PC-3 (cell line): ENCODE measurements at regions not wholly inside any gene's neighbourhood (a gene's known extent, or its start where the extent isn't known, plus 50 kb on each side); places are given as distances from the start of the nearest gene placed in this dataset.

ENCODE experiments used
- ATAC-seq: fragments of 200-7000 bp; cut with Tn5 transposase; 2 replicates; pipeline ENCODE4 v1.9.1; 2020; ENCODE audit warnings: mild to moderate bottlenecking, moderate library complexity
- BruUV-seq: library from RNA; stranded (reverse); fragments of 400-500 nt; replicated peaks from 2 replicates; lab custom pipeline; 2021; lab: Mats Ljungman, UMichigan
- CTCF ChIA-PET: fragments of 300-600 bp; sonication (Branson Sonifier 250); formaldehyde crosslinking; loops from one replicate; lab custom pipeline; 2022; ENCODE audit warnings: antibody characterized with exemption; lab: Charles Lee
- POLR2A ChIA-PET: fragments of 300-600 bp; sonication (Branson Sonifier 250); formaldehyde crosslinking; loops from one replicate; lab custom pipeline; 2022; ENCODE audit warnings: antibody characterized with exemption; ENCODE audit not compliant: unreplicated experiment; lab: Charles Lee
- DNase-seq: peaks from one replicate; pipeline ENCODE4 v3.0.0-alpha.2; 2015
- H2AFZ ChIP-seq: fragments of 300-600 bp; sonication (generic); 2 replicates; pipeline ENCODE4 v1.6.0; 2016; ENCODE audit warnings: antibody characterized with exemption, low read length
- H3F3A ChIP-seq: fragments of 300-600 bp; sonication (generic); one replicate; pipeline ENCODE4 v1.6.0; 2017; ENCODE audit warnings: antibody characterized with exemption, low read length, control low read depth, mild to moderate bottlenecking; ENCODE audit not compliant: unreplicated experiment
- H3K27ac ChIP-seq: fragments of 300-600 bp; sonication (generic); 2 replicates; pipeline ENCODE4 v1.5.1; 2016; ENCODE audit warnings: mild to moderate bottlenecking, low read length
- H3K27me3 ChIP-seq: fragments of 300-600 bp; sonication (generic); 2 replicates; pipeline ENCODE4 v1.6.1; 2016; ENCODE audit warnings: low read length, mixed read lengths
- H3K36me3 ChIP-seq: fragments of 300-600 bp; sonication (generic); 2 replicates; pipeline ENCODE4 v1.6.1; 2016; ENCODE audit warnings: low read depth, mixed run types, low read length, mixed read lengths
- H3K4me1 ChIP-seq: fragments of 300-600 bp; sonication (generic); 2 replicates; pipeline ENCODE4 v1.5.1; 2016; ENCODE audit warnings: low read length; ENCODE audit not compliant: insufficient read depth
- H3K4me2 ChIP-seq: fragments of 300-600 bp; sonication (generic); 2 replicates; pipeline ENCODE4 v1.6.0; 2016; ENCODE audit warnings: low read length
- H3K4me3 ChIP-seq: fragments of 300-600 bp; sonication (generic); 2 replicates; pipeline ENCODE4 v1.5.1; 2016; ENCODE audit warnings: mild to moderate bottlenecking, low read length, mixed read lengths
- H3K79me2 ChIP-seq: fragments of 300-600 bp; sonication (generic); 2 replicates; pipeline ENCODE4 v1.6.1; 2017; ENCODE audit warnings: low read length, mixed read lengths
- H3K9ac ChIP-seq: fragments of 300-600 bp; sonication (generic); 2 replicates; pipeline ENCODE4 v1.6.0; 2016; ENCODE audit warnings: mild to moderate bottlenecking, low read length
- H3K9me2 ChIP-seq: fragments of 300-600 bp; sonication (generic); replicated peaks from 2 replicates; pipeline ENCODE4 v1.6.1; 2016; ENCODE audit warnings: mixed run types, low read length, mixed read lengths
- H3K9me3 ChIP-seq: fragments of 300-600 bp; sonication (generic); 2 replicates; pipeline ENCODE4 v1.6.1; 2016; ENCODE audit warnings: low read length, mixed read lengths
- H4K20me1 ChIP-seq: fragments of 300-600 bp; sonication (generic); 2 replicates; pipeline ENCODE4 v1.6.1; 2016; ENCODE audit warnings: low read length, mixed read lengths
- CTCF ChIP-seq: fragments of 300-600 bp; sonication (generic); conservative IDR thresholded peaks from 2 replicates; pipeline ENCODE4 v1.5.1; 2017; ENCODE audit warnings: antibody characterized with exemption, low read depth, mild to moderate bottlenecking, low read length
- EZH2 ChIP-seq: fragments of 300-600 bp; sonication (generic); IDR thresholded peaks from one replicate; pipeline ENCODE4 v1.6.1; 2017; ENCODE audit warnings: antibody characterized with exemption, mild to moderate bottlenecking, low read length; ENCODE audit not compliant: unreplicated experiment
- EZH2phosphoT487 ChIP-seq: fragments of 300-600 bp; sonication (generic); IDR thresholded peaks from 2 replicates; pipeline ENCODE4 v1.6.1; 2018; ENCODE audit warnings: mild to moderate bottlenecking, antibody characterized with exemption, low read length, borderline replicate concordance
- intact Hi-C: fragments of 100-400 bp; cut with micrococcal nuclease; formaldehyde crosslinking; loops from 2 replicates; pipeline ENCODE4 v1.9.0; 2023

DNA sequence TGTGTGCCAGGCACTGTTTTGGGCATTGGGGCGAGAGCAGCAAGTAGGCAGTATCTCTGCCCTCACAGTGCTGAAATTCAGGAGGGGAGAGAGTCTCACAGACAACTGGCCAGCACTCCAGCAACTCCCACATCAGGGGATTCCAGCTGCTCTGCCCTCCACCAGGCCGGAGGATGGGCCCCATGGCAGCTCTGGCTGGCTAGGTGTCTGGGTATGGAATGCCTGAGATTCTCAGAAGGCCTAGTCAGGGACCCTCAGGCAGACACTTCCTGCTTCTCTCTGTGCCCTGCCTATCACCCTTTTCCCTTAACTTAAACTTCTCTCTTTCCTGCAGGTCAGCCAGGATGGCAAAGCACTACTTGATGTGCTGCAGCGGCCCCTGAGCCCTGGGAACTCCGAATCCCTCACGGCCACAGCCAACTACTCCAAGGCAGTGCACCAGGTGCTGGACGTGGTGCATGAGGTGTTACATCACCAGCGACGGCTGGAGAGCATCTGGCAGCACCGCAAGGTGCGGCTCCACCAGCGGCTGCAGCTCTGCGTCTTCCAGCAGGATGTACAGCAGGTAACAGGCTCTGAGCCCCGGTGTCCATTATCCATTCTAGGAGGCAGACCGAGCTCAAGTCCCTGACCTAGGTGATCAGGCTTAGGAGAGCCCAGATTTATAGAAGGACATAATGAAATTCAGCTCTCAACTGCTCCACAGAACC, 342.2 kb upstream of the ROPN1 start:
- no peak for DNase-seq
- intact Hi-C loops = no loop called here
- no peaks in the 10 kb centered on the region for H4K20me1 ChIP-seq
- no peak overlapping the region for H3K9ac ChIP-seq
- H3K9me3 ChIP-seq = no peaks in the 10 kb centered on the region
- H3K4me1 ChIP-seq = no peaks in the 10 kb centered on the region
- H2AFZ ChIP-seq = no peak overlapping the region
- no peaks in the 10 kb centered on the region for H3K36me3 ChIP-seq
- H3K4me2 ChIP-seq = no peak overlapping the region
- H3K9me2 ChIP-seq = no peaks in the 10 kb centered on the region
- H3K27me3 ChIP-seq = peaks cover 14% of the 10 kb centered on the region
- POLR2A ChIA-PET = no interaction called here
- no peaks in the 10 kb centered on the region for H3K79me2 ChIP-seq
- no peak overlapping the region for H3K27ac ChIP-seq
- no peaks in the 10 kb centered on the region for H3F3A ChIP-seq
- TF ChIP-seq EZH2 (no peak), EZH2phosphoT487 (no peak)
- CTCF ChIA-PET = no interaction called here
- H3K4me3 ChIP-seq = no peak overlapping the region
- no TSS peak for BruUV-seq
- no peak for ATAC-seq

DNA sequence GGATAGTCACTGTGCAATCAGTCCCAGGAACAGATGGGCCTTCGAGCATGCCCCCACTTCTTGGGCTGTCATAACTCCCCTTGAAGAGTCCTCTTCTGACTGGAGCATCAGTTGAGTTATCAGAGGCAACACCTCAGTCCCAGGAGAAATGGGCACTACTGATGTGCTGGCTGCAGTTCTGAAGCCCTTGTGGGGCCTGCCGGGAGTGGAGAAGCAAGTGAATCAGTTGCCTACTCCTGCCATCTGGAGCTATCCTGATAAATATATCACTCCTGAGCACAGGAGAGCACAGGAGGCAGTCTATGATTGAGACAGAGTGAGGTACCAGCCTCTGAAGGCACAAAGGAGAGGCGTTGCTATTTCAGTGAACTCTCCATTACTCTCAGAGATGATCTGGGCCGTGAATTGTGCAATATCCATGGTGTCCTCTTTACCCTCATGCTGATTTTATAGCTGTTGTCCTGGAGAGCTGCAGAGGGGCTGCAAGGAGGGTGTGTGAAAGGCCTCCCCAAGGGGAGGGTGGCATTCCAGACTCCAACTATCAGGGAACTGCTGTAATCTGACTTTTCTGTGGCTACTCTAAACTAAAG, 344.2 kb upstream of the ROPN1 start:
- DNase-seq = no peak
- no peak for TF ChIP-seq EZH2phosphoT487
- TF ChIP-seq CTCF = no peak
- no peak for TF ChIP-seq EZH2
- no peak overlapping the region for H3K9ac ChIP-seq
- no peak overlapping the region for H2AFZ ChIP-seq
- H3K4me2 ChIP-seq = no peak overlapping the region
- BruUV-seq = no TSS peak
- no peaks in the 10 kb centered on the region for H3K9me3 ChIP-seq
- no peak overlapping the region for H3K27ac ChIP-seq
- POLR2A ChIA-PET = no interaction called here
- no peaks in the 10 kb centered on the region for H3K4me1 ChIP-seq
- no peak for ATAC-seq
- peaks cover 29% of the 10 kb centered on the region for H3K27me3 ChIP-seq
- H4K20me1 ChIP-seq = no peaks in the 10 kb centered on the region
- intact Hi-C loops = no loop called here
- H3K4me3 ChIP-seq = no peak overlapping the region
- no peaks in the 10 kb centered on the region for H3F3A ChIP-seq
- H3K36me3 ChIP-seq = no peaks in the 10 kb centered on the region
- CTCF ChIA-PET = no interaction called here
- H3K9me2 ChIP-seq = no peaks in the 10 kb centered on the region
- H3K79me2 ChIP-seq = no peaks in the 10 kb centered on the region

GRCh38 chr3:124345845-124346244, 353.9 kb upstream of the ROPN1 start:
- DNase-seq (no peak), ATAC-seq (no peak)
- no peaks in the 10 kb centered on the region for H3K4me1 ChIP-seq
- POLR2A ChIA-PET = no interaction called here
- H3K27me3 ChIP-seq = peaks cover 29% of the 10 kb centered on the region
- no peak for TF ChIP-seq CTCF
- no peak for TF ChIP-seq EZH2
- TF ChIP-seq EZH2phosphoT487 = no peak
- no TSS peak for BruUV-seq
- no peaks in the 10 kb centered on the region for H3K9me2 ChIP-seq
- no peaks in the 10 kb centered on the region for H3K79me2 ChIP-seq
- H3K4me2 ChIP-seq = no peak overlapping the region
- no peaks in the 10 kb centered on the region for H3K36me3 ChIP-seq
- no peak overlapping the region for H3K9ac ChIP-seq
- no peaks in the 10 kb centered on the region for H4K20me1 ChIP-seq
- H3K9me3 ChIP-seq = no peaks in the 10 kb centered on the region
- H3K4me3 ChIP-seq = no peak overlapping the region
- no peaks in the 10 kb centered on the region for H3F3A ChIP-seq
- H2AFZ ChIP-seq = no peak overlapping the region
- no peak overlapping the region for H3K27ac ChIP-seq
- intact Hi-C loops = no loop called here
- CTCF ChIA-PET = no interaction called here
